Astrocyte (in vitro differentiated cells and primary cell): ENCODE measurements at regions not wholly inside any gene's neighbourhood (a gene's known extent, or its start where the extent isn't known, plus 50 kb on each side); places are given as distances from the start of the nearest gene placed in this dataset.

Source experiments
- EZH2 ChIP-seq: IDR thresholded peaks from 2 replicates; pipeline ENCODE4 v1.6.1; 2012; ENCODE audit warnings: mild to moderate bottlenecking, low read length, inconsistent platforms; ENCODE audit not compliant: insufficient read depth
- TF ChIP-seq, protein P1 (sequence below): IDR thresholded peaks from 2 replicates; pipeline ENCODE4 v1.5.1; 2011; ENCODE audit warnings: low read depth, mild to moderate bottlenecking, inconsistent platforms, low read length, moderate library complexity; ENCODE audit not compliant: insufficient read depth

DNA sequence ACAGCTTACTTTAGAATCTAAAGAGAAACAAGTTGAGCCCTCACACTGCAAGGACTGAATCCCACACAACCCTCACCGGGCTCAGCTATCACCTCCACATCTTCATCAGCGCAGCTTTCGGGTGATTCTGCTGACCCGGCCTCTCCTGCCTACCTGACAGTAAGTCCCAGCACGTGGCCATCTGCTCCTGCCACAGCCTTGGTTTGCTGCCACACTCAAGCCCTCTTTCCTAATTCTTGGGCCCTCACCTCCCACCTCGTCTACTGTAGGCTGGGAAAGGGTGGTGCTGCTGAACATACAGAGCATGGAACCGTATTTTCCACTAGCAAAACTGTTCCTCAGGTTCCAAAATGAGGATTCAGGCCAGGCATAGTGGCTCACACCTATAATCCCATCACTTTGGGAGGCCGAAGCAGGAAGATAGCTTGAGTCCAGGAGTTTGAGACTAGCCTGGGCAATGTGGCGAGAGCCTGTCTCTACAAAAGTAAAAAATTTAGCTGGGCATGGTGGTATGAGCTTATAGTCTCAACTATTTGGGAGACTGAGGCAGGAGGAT, 55.3 kb upstream of the HAAO start:
- no peak for TF ChIP-seq EZH2
- TF ChIP-seq, protein P1, sequence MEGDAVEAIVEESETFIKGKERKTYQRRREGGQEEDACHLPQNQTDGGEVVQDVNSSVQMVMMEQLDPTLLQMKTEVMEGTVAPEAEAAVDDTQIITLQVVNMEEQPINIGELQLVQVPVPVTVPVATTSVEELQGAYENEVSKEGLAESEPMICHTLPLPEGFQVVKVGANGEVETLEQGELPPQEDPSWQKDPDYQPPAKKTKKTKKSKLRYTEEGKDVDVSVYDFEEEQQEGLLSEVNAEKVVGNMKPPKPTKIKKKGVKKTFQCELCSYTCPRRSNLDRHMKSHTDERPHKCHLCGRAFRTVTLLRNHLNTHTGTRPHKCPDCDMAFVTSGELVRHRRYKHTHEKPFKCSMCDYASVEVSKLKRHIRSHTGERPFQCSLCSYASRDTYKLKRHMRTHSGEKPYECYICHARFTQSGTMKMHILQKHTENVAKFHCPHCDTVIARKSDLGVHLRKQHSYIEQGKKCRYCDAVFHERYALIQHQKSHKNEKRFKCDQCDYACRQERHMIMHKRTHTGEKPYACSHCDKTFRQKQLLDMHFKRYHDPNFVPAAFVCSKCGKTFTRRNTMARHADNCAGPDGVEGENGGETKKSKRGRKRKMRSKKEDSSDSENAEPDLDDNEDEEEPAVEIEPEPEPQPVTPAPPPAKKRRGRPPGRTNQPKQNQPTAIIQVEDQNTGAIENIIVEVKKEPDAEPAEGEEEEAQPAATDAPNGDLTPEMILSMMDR: no peak
